Mesenchymal stem cell (in vitro differentiated cells and primary cell): ENCODE measurements at regions not wholly inside any gene's neighbourhood (a gene's known extent, or its start where the extent isn't known, plus 50 kb on each side); places are given as distances from the start of the nearest gene placed in this dataset.

Source experiments
- DNase-seq: peaks from one replicate; pipeline ENCODE4 v3.0.0-alpha.2; 2013
- H2AFZ ChIP-seq: one replicate; pipeline ENCODE4 v1.6.1; 2013; ENCODE audit warnings: low read depth, mild to moderate bottlenecking, control low read depth, inconsistent platforms, low read length, moderate library complexity
- H2AK5ac ChIP-seq: 2 replicates; pipeline ENCODE4 v1.6.1; 2013; ENCODE audit warnings: low read length, moderate library complexity, mild to moderate bottlenecking, inconsistent platforms; ENCODE audit not compliant: severe bottlenecking
- H2BK120ac ChIP-seq: one replicate; pipeline ENCODE4 v1.6.1; 2013; ENCODE audit warnings: low read depth, mild to moderate bottlenecking, inconsistent platforms, low read length, moderate library complexity
- H2BK12ac ChIP-seq, 2 experiments: one replicate each; pipeline ENCODE4 v1.6.1; 2013; ENCODE audit warnings: inconsistent platforms in 2 of 2, low read length in 2 of 2, mild to moderate bottlenecking in 2 of 2, moderate library complexity in 2 of 2, control low read depth in 1 of 2
- H2BK15ac ChIP-seq: one replicate; pipeline ENCODE4 v1.6.1; 2013; ENCODE audit warnings: mild to moderate bottlenecking, low read depth, inconsistent platforms; ENCODE audit not compliant: poor library complexity, severe bottlenecking
- H2BK5ac ChIP-seq: 2 replicates; pipeline ENCODE4 v1.6.1; 2013; ENCODE audit warnings: low read depth, mild to moderate bottlenecking, low read length, control low read depth, inconsistent platforms; ENCODE audit not compliant: poor library complexity, severe bottlenecking
- H3K14ac ChIP-seq, 2 experiments: one replicate each; pipeline ENCODE4 v1.6.1; 2013; ENCODE audit warnings: inconsistent platforms in 2 of 2, low read length in 2 of 2, control low read depth in 1 of 2, mild to moderate bottlenecking in 1 of 2, moderate library complexity in 1 of 2
- H3K18ac ChIP-seq, 2 experiments: one replicate each; pipeline ENCODE4 v1.6.1; 2013; ENCODE audit warnings: inconsistent platforms in 2 of 2, low read length in 2 of 2, control low read depth in 1 of 2, low read depth in 1 of 2, mild to moderate bottlenecking in 1 of 2
- H3K23ac ChIP-seq, 2 experiments: one replicate each; pipeline ENCODE4 v1.6.1; 2013; ENCODE audit warnings: inconsistent platforms in 2 of 2, low read length in 2 of 2, mild to moderate bottlenecking in 2 of 2, moderate library complexity in 2 of 2, control low read depth in 1 of 2
- H3K27ac ChIP-seq: 2 replicates; pipeline ENCODE4 v1.5.1; 2013; ENCODE audit warnings: mild to moderate bottlenecking, moderate library complexity, low read length, control low read depth, inconsistent platforms; ENCODE audit not compliant: poor library complexity, severe bottlenecking
- H3K27me3 ChIP-seq, 2 experiments: 2 replicates each; pipeline versions ENCODE4 v1.6.1 to v1.7.0; 2013; ENCODE audit warnings: low read length in 2 of 2, mild to moderate bottlenecking in 2 of 2, moderate library complexity in 2 of 2, control low read depth in 1 of 2, inconsistent platforms in 1 of 2; ENCODE audit not compliant: control insufficient read depth in 1 of 2, insufficient read depth in 1 of 2
- H3K36me3 ChIP-seq, 2 experiments: 2 replicates each; pipeline versions ENCODE4 v1.6.1 to v1.7.0; 2013; ENCODE audit warnings: low read length in 2 of 2, control low read depth in 1 of 2, inconsistent platforms in 1 of 2, low read depth in 1 of 2, mild to moderate bottlenecking in 1 of 2; ENCODE audit not compliant: insufficient read depth in 2 of 2, control insufficient read depth in 1 of 2
- H3K4ac ChIP-seq, 2 experiments: one replicate each; pipeline ENCODE4 v1.6.1; 2013; ENCODE audit warnings: inconsistent platforms in 2 of 2, low read length in 2 of 2, mild to moderate bottlenecking in 2 of 2, moderate library complexity in 2 of 2, control low read depth in 1 of 2, low read depth in 1 of 2
- H3K4me1 ChIP-seq: 2 replicates; pipeline ENCODE4 v1.6.1; 2013; ENCODE audit warnings: low read depth, low read length, control low read depth; ENCODE audit not compliant: control insufficient read depth, insufficient read depth
- H3K4me2 ChIP-seq: 2 replicates; pipeline ENCODE4 v1.6.1; 2013; ENCODE audit warnings: low read length, mild to moderate bottlenecking, inconsistent platforms; ENCODE audit not compliant: poor library complexity, severe bottlenecking
- H3K4me3 ChIP-seq, 2 experiments: 2 replicates each; pipeline versions ENCODE4 v1.5.1 to v1.7.0; 2013; ENCODE audit warnings: low read length in 2 of 2, mild to moderate bottlenecking in 2 of 2, control low read depth in 1 of 2, low read depth in 1 of 2; ENCODE audit not compliant: insufficient read depth in 1 of 2
- H3K79me1 ChIP-seq: replicated peaks from 2 replicates; pipeline ENCODE4 v1.6.1; 2013; ENCODE audit warnings: mild to moderate bottlenecking, control low read depth, low read length, inconsistent platforms; ENCODE audit not compliant: poor library complexity, severe bottlenecking
- H3K9ac ChIP-seq: 2 replicates; pipeline ENCODE4 v1.7.0; 2013; ENCODE audit warnings: mild to moderate bottlenecking, low read length, moderate library complexity
- H3K9me3 ChIP-seq: 2 replicates; pipeline ENCODE4 v1.7.0; 2013; ENCODE audit warnings: mild to moderate bottlenecking, low read length; ENCODE audit not compliant: control insufficient read depth
- H4K8ac ChIP-seq: one replicate; pipeline ENCODE4 v1.6.1; 2013; ENCODE audit warnings: inconsistent platforms, mild to moderate bottlenecking, low read length, moderate library complexity
- H4K91ac ChIP-seq: one replicate; pipeline ENCODE4 v1.6.1; 2013; ENCODE audit warnings: mild to moderate bottlenecking, low read length, inconsistent platforms
- WGBS: methylation state at CpG from one replicate; pipeline ENCODE4 v1.1.7; 2013; ENCODE audit warnings: mixed read lengths; 5-methylcytosine and 5-hydroxymethylcytosine counted together

DNA sequence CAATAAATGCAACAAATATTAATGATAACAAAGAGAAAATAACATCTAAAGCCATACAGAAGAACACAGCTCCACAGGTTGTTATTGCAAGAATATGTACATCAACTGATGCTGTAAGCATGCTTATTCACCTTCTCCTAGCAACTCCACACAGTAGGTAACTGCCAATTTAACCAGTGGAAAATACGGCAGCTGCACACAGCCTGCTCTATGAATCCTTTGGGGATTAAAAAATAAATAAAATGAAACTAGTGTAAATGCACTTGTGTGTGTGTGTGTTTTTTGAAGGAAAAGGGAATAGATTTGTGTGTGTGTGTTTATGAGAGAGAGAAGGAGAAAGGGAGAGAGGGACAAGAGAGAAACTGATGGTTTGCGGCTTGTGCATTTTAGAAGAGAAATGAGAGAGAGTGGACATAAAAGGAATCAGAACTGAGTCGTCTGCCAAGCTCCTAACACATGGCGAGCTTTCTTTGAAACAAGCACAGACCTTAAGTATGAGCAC, 96.2 kb upstream of the PDE1A start:
- H3K36me3 ChIP-seq = no peaks in the 10 kb centered on the region
- H3K4ac ChIP-seq = no peak overlapping the region
- peaks cover 2% of the 10 kb centered on the region for H3K4me1 ChIP-seq
- WGBS = 82% methylated on average over 2 of the region's 4 CpGs
- H3K27me3 ChIP-seq = no peaks in the 10 kb centered on the region
- H3K14ac ChIP-seq = no peak overlapping the region
- H2AFZ ChIP-seq = no peak overlapping the region
- H3K18ac ChIP-seq = no peak overlapping the region
- peak overlapping the region in 1 of 2 experiments; percentile 68 for H3K4me3 ChIP-seq
- no peak overlapping the region for H2BK15ac ChIP-seq
- H2BK5ac ChIP-seq = no peak overlapping the region
- H3K23ac ChIP-seq = no peak overlapping the region
- no peaks in the 10 kb centered on the region for H3K79me1 ChIP-seq
- no peak overlapping the region for H4K91ac ChIP-seq
- H3K4me2 ChIP-seq = no peak overlapping the region
- H2BK120ac ChIP-seq = no peak overlapping the region
- no peaks in the 10 kb centered on the region for H3K9me3 ChIP-seq
- H3K27ac ChIP-seq = peak overlapping the region; percentile 73
- DNase-seq = no peak
- H3K9ac ChIP-seq = peak overlapping the region; percentile 61
- H2AK5ac ChIP-seq = no peak overlapping the region
- no peak overlapping the region for H2BK12ac ChIP-seq
- H4K8ac ChIP-seq = no peak overlapping the region

DNA sequence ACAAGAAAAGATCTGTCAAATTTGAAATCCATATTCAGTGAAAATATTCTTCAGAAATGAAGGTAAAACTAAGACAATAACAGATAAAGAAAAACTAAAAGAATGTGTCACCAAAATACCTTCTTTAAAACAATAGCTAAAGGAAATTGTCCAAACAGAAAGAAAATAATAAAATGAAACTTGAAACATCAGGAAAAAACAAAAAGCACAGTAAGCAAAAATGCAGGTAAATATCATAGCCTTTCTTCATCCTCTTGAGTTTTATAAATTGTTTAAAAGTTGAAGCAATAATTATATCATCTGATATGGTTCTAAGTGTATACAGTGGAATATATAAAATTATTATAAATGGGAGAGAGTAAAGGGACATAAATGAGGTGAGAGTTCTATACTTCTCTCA, 103.8 kb upstream of the PDE1A start:
- Histone ChIP-seq H3K4me1 (peaks cover 2% of the 10 kb centered on the region), H2AK5ac (no peak overlapping the region), H3K36me3 (no peaks in the 10 kb centered on the region), H2BK12ac (no peak overlapping the region), H4K8ac (no peak overlapping the region), H3K23ac (no peak overlapping the region), H3K14ac (no peak overlapping the region), H2BK5ac (no peak overlapping the region), H2AFZ (no peak overlapping the region), H2BK120ac (no peak overlapping the region), H3K27me3 (no peaks in the 10 kb centered on the region), H3K18ac (no peak overlapping the region), H3K4me3 (no peak overlapping the region), H2BK15ac (no peak overlapping the region), H3K4me2 (no peak overlapping the region), H3K4ac (no peak overlapping the region), H3K27ac (no peak overlapping the region), H3K9ac (no peak overlapping the region), H3K9me3 (no peaks in the 10 kb centered on the region), H4K91ac (no peak overlapping the region), H3K79me1 (no peaks in the 10 kb centered on the region)
- no peak for DNase-seq

DNA sequence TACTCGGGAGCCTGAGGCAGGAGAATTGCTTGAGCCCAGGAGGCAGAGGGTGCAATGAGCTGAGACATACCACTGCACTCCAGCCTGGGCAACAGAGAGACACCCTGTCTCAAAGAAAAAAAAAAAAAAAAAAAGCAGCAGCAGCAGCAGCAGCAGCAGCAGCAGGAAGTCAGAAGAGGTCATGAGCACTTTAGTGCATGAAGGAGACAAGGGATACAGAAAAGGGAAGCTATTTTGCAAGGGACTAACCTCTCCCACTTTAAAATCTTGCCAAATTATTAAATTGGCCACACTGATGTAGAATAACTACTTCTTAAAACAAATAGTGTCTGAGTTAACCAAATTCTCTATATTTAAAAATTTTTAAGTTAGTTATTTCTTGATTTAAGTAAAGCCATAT, 113.4 kb upstream of the PDE1A start:
- H3K18ac ChIP-seq = no peak overlapping the region
- no peak overlapping the region for H2BK12ac ChIP-seq
- H3K4me3 ChIP-seq = no peak overlapping the region
- no peak overlapping the region for H2BK120ac ChIP-seq
- H3K4me2 ChIP-seq = no peak overlapping the region
- H2AK5ac ChIP-seq = no peak overlapping the region
- H3K4me1 ChIP-seq = no peaks in the 10 kb centered on the region
- H2AFZ ChIP-seq = no peak overlapping the region
- no peak overlapping the region for H2BK15ac ChIP-seq
- no peaks in the 10 kb centered on the region for H3K79me1 ChIP-seq
- no peaks in the 10 kb centered on the region for H3K9me3 ChIP-seq
- H3K27ac ChIP-seq = no peak overlapping the region
- WGBS = 30% methylated on average over 1 of the region's 1 CpG
- H3K27me3 ChIP-seq = no peaks in the 10 kb centered on the region
- no peak for DNase-seq
- no peak overlapping the region for H4K8ac ChIP-seq
- H3K4ac ChIP-seq = no peak overlapping the region
- no peaks in the 10 kb centered on the region for H3K36me3 ChIP-seq
- H4K91ac ChIP-seq = no peak overlapping the region
- H3K23ac ChIP-seq = no peak overlapping the region
- H3K14ac ChIP-seq = no peak overlapping the region
- H3K9ac ChIP-seq = no peak overlapping the region
- no peak overlapping the region for H2BK5ac ChIP-seq

- Histone ChIP-seq H3K79me1 (no peaks in the 10 kb centered on the region), H2BK120ac (no peak overlapping the region), H3K4me3 (no peak overlapping the region), H2AK5ac (no peak overlapping the region), H3K27ac (no peak overlapping the region), H3K9me3 (no peaks in the 10 kb centered on the region), H3K9ac (no peak overlapping the region), H3K14ac (no peak overlapping the region), H3K4me2 (no peak overlapping the region), H2BK5ac (no peak overlapping the region), H3K18ac (no peak overlapping the region), H3K36me3 (no peaks in the 10 kb centered on the region), H2AFZ (no peak overlapping the region), H4K91ac (no peak overlapping the region), H2BK15ac (no peak overlapping the region), H2BK12ac (no peak overlapping the region), H3K4me1 (no peaks in the 10 kb centered on the region), H3K4ac (no peak overlapping the region), H4K8ac (no peak overlapping the region), H3K23ac (no peak overlapping the region), H3K27me3 (no peaks in the 10 kb centered on the region)
- no peak for DNase-seq
Observed at GRCh38 chr2:182541268-182541667, 114.4 kb upstream of the PDE1A start.
